ENCODE measurements at regions not wholly inside any gene's neighbourhood (a gene's known extent, or its start where the extent isn't known, plus 50 kb on each side); places are given as distances from the start of the nearest gene placed in this dataset.

DNA sequence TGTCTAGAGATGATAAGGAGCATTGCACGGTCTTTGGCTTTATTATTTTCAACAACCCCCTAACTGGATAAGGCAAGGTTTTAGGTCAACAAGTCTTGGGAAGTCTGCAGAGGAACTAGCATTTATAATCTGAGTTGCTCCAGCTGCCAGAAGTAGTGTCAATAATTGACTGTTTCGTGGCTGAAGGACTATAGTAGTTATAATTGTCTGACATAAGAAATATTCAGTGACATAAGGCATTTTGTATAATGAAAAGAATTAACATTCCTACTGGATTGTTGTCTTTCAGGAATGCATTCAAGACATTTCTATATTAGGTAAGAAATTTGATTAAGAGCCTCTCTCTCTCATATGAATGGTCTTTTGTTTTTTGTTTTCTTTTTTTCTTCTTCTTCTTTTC lies 136.9 kb upstream of the SGK1 start:
- TF ChIP-seq, protein P1, sequence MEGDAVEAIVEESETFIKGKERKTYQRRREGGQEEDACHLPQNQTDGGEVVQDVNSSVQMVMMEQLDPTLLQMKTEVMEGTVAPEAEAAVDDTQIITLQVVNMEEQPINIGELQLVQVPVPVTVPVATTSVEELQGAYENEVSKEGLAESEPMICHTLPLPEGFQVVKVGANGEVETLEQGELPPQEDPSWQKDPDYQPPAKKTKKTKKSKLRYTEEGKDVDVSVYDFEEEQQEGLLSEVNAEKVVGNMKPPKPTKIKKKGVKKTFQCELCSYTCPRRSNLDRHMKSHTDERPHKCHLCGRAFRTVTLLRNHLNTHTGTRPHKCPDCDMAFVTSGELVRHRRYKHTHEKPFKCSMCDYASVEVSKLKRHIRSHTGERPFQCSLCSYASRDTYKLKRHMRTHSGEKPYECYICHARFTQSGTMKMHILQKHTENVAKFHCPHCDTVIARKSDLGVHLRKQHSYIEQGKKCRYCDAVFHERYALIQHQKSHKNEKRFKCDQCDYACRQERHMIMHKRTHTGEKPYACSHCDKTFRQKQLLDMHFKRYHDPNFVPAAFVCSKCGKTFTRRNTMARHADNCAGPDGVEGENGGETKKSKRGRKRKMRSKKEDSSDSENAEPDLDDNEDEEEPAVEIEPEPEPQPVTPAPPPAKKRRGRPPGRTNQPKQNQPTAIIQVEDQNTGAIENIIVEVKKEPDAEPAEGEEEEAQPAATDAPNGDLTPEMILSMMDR (conservative IDR thresholded peaks at IDR 0.05; ENCODE audit: low read depth): no peak
- POLR2A ChIA-PET (ENCODE audit: low non-redundant PET): no interaction called here
- no peak for DNase-seq (ENCODE audit: low spot score)
- CTCF ChIA-PET: interaction anchor here (0.6 kb wide), 1 partner anchor 298 kb away, joined by 3 read pairs; no protein-coding TSS in a partner anchor
- no peak overlapping the region for H3K27ac ChIP-seq

DNA sequence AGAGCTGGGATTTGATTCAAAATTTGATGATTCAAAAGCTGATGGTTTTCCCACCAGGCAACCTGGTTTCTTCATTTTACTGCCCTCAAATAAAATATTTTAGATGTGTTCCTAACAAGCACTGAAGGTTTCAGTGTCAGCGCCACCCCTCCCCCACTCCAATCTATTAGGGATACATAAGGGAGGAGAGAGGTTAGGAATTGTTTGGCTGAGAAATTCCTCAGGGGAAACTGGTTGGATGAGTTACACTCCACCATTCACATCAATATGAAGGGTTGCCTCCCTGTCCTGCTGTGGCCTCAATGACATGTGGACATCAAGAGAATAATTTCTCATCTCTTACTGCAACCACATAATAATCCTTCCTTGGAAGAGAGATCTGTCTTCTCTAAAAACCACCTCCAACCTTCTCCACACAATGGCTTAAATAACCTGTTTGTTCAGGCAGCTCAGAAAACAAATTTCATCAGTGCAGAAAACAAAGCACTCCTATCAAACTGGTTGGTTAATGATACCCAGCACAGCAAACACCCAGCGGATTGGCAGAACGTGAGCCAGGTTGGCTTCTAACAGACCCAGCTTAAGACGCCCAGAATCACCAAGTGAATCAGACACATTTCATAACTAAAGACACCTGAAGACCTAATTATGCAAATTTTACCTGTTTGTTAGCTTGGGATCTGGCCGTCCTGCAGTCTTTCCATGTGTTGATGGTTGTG lies 136.0 kb upstream of the SGK1 start:
- DNase-seq (ENCODE audit: low spot score): no peak
- TF ChIP-seq, protein P1 (conservative IDR thresholded peaks at IDR 0.05; ENCODE audit: low read depth): no peak
- POLR2A ChIA-PET (ENCODE audit: low non-redundant PET): no interaction called here
- CTCF ChIA-PET: interaction anchor here (0.6 to 0.8 kb wide), 3 partner anchors 10 to 297 kb away, joined by 3 to 5 read pairs (median 3); no protein-coding TSS in a partner anchor
- H3K27ac ChIP-seq: no peak overlapping the region

DNA sequence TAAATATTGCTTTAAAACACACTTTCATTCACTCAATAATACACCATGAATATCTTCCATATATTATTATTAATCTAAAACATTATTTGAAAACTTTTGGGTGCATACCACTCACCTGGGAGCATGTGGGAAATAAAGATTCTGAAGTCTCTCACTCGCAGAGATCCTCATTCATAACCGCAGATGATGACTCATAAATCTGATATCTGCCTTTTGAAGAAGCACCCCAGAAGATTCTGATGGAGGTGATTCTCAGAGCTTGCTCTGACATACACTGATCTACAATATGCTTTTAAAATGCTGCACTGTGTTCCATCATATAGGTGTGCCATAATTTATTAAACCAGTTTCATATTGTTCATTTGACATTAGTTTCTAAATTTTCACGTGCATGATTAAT lies 135.0 kb upstream of the SGK1 start:
- no peak overlapping the region for H3K27ac ChIP-seq

DNA sequence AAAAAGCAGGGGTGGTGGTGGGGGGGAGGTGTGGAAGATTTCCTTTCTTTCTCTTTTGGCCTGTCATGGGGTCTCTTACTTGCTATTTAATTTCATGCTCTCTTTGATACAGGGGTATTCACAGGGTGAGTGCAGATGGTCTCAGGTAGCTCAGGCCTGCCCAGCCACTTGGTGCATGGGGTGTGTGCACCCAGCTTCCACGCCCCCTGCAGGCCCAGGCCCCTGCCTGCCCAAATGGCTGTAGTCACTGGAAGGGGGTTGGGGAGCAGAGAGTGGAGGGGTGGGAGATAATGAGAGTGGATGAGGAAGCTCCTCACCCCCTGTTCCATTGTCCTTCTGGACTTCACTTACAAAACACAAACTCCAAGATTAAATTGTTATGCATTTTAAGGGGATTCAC lies 133.6 kb upstream of the SGK1 start:
- TF ChIP-seq, protein P1 (conservative IDR thresholded peaks at IDR 0.05; ENCODE audit: low read depth): no peak
- POLR2A ChIA-PET (ENCODE audit: low non-redundant PET): no interaction called here
- CTCF ChIA-PET: no interaction called here
- no peak overlapping the region for H3K27ac ChIP-seq
- DNase-seq (ENCODE audit: low spot score): no peak

More for the DNA sequence above, 135.0 kb upstream of the SGK1 start:
- DNase-seq (ENCODE audit: low spot score): peak; percentile 25
- ChIA-PET CTCF (interaction anchor here (0.8 kb wide), 1 partner anchor 9 kb away, joined by 5 read pairs; no protein-coding TSS in a partner anchor), POLR2A (ENCODE audit: low non-redundant PET) (no interaction called here)
- TF ChIP-seq, protein P1 (conservative IDR thresholded peaks at IDR 0.05; ENCODE audit: low read depth): no peak

- ChIA-PET POLR2A (ENCODE audit: low non-redundant PET) (no interaction called here), CTCF (no interaction called here)
- no peak overlapping the region for H3K27ac ChIP-seq
- no peak for DNase-seq (ENCODE audit: low spot score)
- TF ChIP-seq, protein P1 (conservative IDR thresholded peaks at IDR 0.05; ENCODE audit: low read depth): no peak
These were observed 131.9 kb upstream of the SGK1 start for GRCh38 chr6:134449781-134450180.

- TF ChIP-seq, protein P1 (conservative IDR thresholded peaks at IDR 0.05; ENCODE audit: low read depth): no peak
- DNase-seq (ENCODE audit: low spot score): no peak
- ChIA-PET CTCF (no interaction called here), POLR2A (ENCODE audit: low non-redundant PET) (no interaction called here)
- H3K27ac ChIP-seq: no peak overlapping the region
These were observed 131.1 kb upstream of the SGK1 start for GRCh38 chr6:134449004-134449403.
